GM23248 (cell line): ENCODE measurements at regions not wholly inside any gene's neighbourhood (a gene's known extent, or its start where the extent isn't known, plus 50 kb on each side); places are given as distances from the start of the nearest gene placed in this dataset. TPM values are rescaled to one million over a fixed set of nuclear protein-coding genes. Genes with fewer than 3 reads are reported as not detected.

Experiments used
- DNase-seq: peaks from one replicate; pipeline ENCODE4 v3.0.0-alpha.2; 2015
- H2AFZ ChIP-seq: fragments of 200-600 bp; sonication (generic); 2 replicates; pipeline ENCODE4 v1.6.1; 2016; ENCODE audit warnings: antibody characterized with exemption
- H3F3A ChIP-seq: fragments of 200-600 bp; sonication (generic); 2 replicates; pipeline ENCODE4 v1.6.1; 2016; ENCODE audit warnings: mild to moderate bottlenecking, antibody characterized with exemption, mixed run types; ENCODE audit not compliant: insufficient read depth
- H3K27ac ChIP-seq: fragments of 200-600 bp; sonication (generic); 2 replicates; pipeline ENCODE4 v1.5.1; 2016; ENCODE audit warnings: mild to moderate bottlenecking
- H3K27me3 ChIP-seq: fragments of 200-600 bp; sonication (generic); replicated peaks from 2 replicates; pipeline ENCODE4 v1.6.1; 2016; ENCODE audit warnings: mild to moderate bottlenecking; ENCODE audit not compliant: insufficient read depth
- H3K36me3 ChIP-seq: fragments of 200-600 bp; sonication (generic); 2 replicates; pipeline ENCODE4 v1.6.1; 2016; ENCODE audit warnings: low read depth, mild to moderate bottlenecking
- H3K4me1 ChIP-seq: fragments of 200-600 bp; sonication (generic); 2 replicates; pipeline ENCODE4 v1.6.1; 2016; ENCODE audit warnings: mild to moderate bottlenecking; ENCODE audit not compliant: insufficient read depth
- H3K4me2 ChIP-seq: fragments of 200-600 bp; sonication (generic); one replicate; pipeline ENCODE4 v1.6.1; 2016; ENCODE audit warnings: mild to moderate bottlenecking; ENCODE audit not compliant: unreplicated experiment
- H3K4me3 ChIP-seq: fragments of 200-600 bp; sonication (generic); 2 replicates; pipeline ENCODE4 v1.5.1; 2016; ENCODE audit warnings: mild to moderate bottlenecking
- H3K79me2 ChIP-seq: fragments of 200-600 bp; sonication (generic); 2 replicates; pipeline ENCODE4 v1.6.1; 2016; ENCODE audit warnings: mild to moderate bottlenecking; ENCODE audit not compliant: insufficient read depth
- H3K9ac ChIP-seq: fragments of 200-600 bp; sonication (generic); 2 replicates; pipeline ENCODE4 v1.6.1; 2016; ENCODE audit warnings: mild to moderate bottlenecking
- H3K9me2 ChIP-seq: fragments of 200-600 bp; sonication (generic); 2 replicates; pipeline ENCODE4 v1.6.1; 2016; ENCODE audit warnings: mixed run types, mild to moderate bottlenecking, moderate library complexity; ENCODE audit not compliant: insufficient read depth
- H3K9me3 ChIP-seq: fragments of 200-600 bp; sonication (generic); one replicate; pipeline ENCODE4 v1.6.1; 2017; ENCODE audit warnings: low read depth
- H4K20me1 ChIP-seq: fragments of 200-600 bp; sonication (generic); 2 replicates; pipeline ENCODE4 v1.6.0; 2016; ENCODE audit not compliant: insufficient read depth
- EZH2 ChIP-seq: fragments of 200-600 bp; sonication (generic); IDR thresholded peaks from 2 replicates; pipeline ENCODE4 v1.6.1; 2018; ENCODE audit warnings: antibody characterized with exemption, mild to moderate bottlenecking; ENCODE audit not compliant: insufficient read depth, poor library complexity, severe bottlenecking
- EZH2phosphoT487 ChIP-seq: fragments of 200-600 bp; sonication (generic); IDR thresholded peaks from 2 replicates; pipeline ENCODE4 v1.6.1; 2018; ENCODE audit warnings: antibody characterized with exemption, moderate library complexity, mild to moderate bottlenecking, low read depth; ENCODE audit not compliant: insufficient read depth
- WGBS, 2 experiments: methylation state at CpG; one replicate each; pipeline ENCODE4 v1.1.6; 2015 to 2017; ENCODE audit warnings: low lambda C conversion rate in 2 of 2, low coverage in 1 of 2; ENCODE audit errors: missing lambda C conversion rate in 2 of 2; 5-methylcytosine and 5-hydroxymethylcytosine counted together
- in situ Hi-C: fragments of 300-500 bp; cut with MboI; formaldehyde crosslinking; loops from 2 replicates; pipeline ENCODE4 v1.15.0; 2020
- microRNA-seq: library from miRNA; unstranded; fragments of <30 nt; microRNA quantifications from one replicate; pipeline ENCODE4, GENCODE V29; 2016; ENCODE audit warnings: borderline number of aligned reads
- small RNA-seq: library from RNA; depleted of rRNA; stranded (forward); fragments of <200 nt; gene quantifications from one replicate; pipeline ENCODE3, GENCODE V24; 2014; ENCODE audit warnings: low read depth, low replicate concordance

- Histone ChIP-seq H3K9ac (no peak overlapping the region), H3K9me3 (no peaks in the 10 kb centered on the region), H3K4me1 (peaks cover 7% of the 10 kb centered on the region; the same call in 1 of the 2 replicates), H3K4me2 (peak overlapping the region; percentile 28), H3K79me2 (no peaks in the 10 kb centered on the region), H3K27me3 (peaks cover 25% of the 10 kb centered on the region), H4K20me1 (no peaks in the 10 kb centered on the region), H3K27ac (peak overlapping the region; percentile 45), H3K36me3 (no peaks in the 10 kb centered on the region), H2AFZ (no peak overlapping the region), H3F3A (peaks cover 5% of the 10 kb centered on the region; the same call in 1 of the 2 replicates), H3K4me3 (no peak overlapping the region), H3K9me2 (no peaks in the 10 kb centered on the region)
- peak; percentile 93 for TF ChIP-seq EZH2phosphoT487
- TF ChIP-seq EZH2, result no peak
- in situ Hi-C loops, result no loop called here
- peak; percentile 79 for DNase-seq
- WGBS, 2 experiments, result 0 to 2% methylated on average over 7 of the region's 7 CpGs
These were observed 51.9 kb upstream of the DHRSX start for GRCh38 chrX:2552621-2553201.

GRCh38 chrX:2550328-2551020 is 49.7 kb upstream of the DHRSX start:
- peaks cover 19% of the 10 kb centered on the region for H3K27me3 ChIP-seq
- no peak for TF ChIP-seq EZH2phosphoT487
- no peak for TF ChIP-seq EZH2
- H3K9me3 ChIP-seq, result no peaks in the 10 kb centered on the region
- WGBS, 2 experiments, result 5% methylated on average over 9 of the region's 9 CpGs
- peaks cover 7% of the 10 kb centered on the region; the same call in 1 of the 2 replicates for H3K4me1 ChIP-seq
- H3K27ac ChIP-seq, result no peak overlapping the region
- no peak overlapping the region for H3K4me2 ChIP-seq
- in situ Hi-C loops, result no loop called here
- peak; percentile 9 for DNase-seq
- H3K36me3 ChIP-seq, result no peaks in the 10 kb centered on the region
- no peaks in the 10 kb centered on the region for H4K20me1 ChIP-seq
- H2AFZ ChIP-seq, result no peak overlapping the region
- no peaks in the 10 kb centered on the region for H3K9me2 ChIP-seq
- no peaks in the 10 kb centered on the region for H3K79me2 ChIP-seq
- H3K9ac ChIP-seq, result no peak overlapping the region
- no peak overlapping the region for H3K4me3 ChIP-seq
- peaks cover 5% of the 10 kb centered on the region; the same call in 1 of the 2 replicates for H3F3A ChIP-seq

Small RNA genes in the stretch of these regions (microRNA-seq; reads per million reads assigned to microRNA genes)
- not detected for gene MIR6089

Small RNA genes in the stretch of these regions (small RNA-seq; reads per million reads assigned to genes)
- not detected for gene MIR6089
